ENCODE measurements at regions not wholly inside any gene's neighbourhood (a gene's known extent, or its start where the extent isn't known, plus 50 kb on each side); places are given as distances from the start of the nearest gene placed in this dataset.
"Not testable (repeated sequence)": the region's sequence is repeated elsewhere in the genome, so short reads cannot be mapped to it uniquely, and the experiment has no call there.

- DNase-seq: no peak
These were observed 241.4 kb upstream of the ACVR2A start for GRCh38 chr2:147603447-147603846.

GRCh38 chr2:147600646-147601045, 244.2 kb upstream of the ACVR2A start:
- no peak for DNase-seq

GRCh38 chr2:147600223-147600622, 244.6 kb upstream of the ACVR2A start:
- no peak for DNase-seq

- no peak for DNase-seq
These were observed 249.6 kb upstream of the ACVR2A start for GRCh38 chr2:147595200-147595599.

GRCh38 chr2:147594038-147594437, 250.8 kb upstream of the ACVR2A start:
- no peak for DNase-seq

GRCh38 chr2:147592784-147593183, 252.0 kb upstream of the ACVR2A start:
- not testable (repeated sequence) for DNase-seq

GRCh38 chr2:147589127-147589526, 255.7 kb upstream of the ACVR2A start:
- no peak for DNase-seq

GRCh38 chr2:147588191-147588590, 256.6 kb upstream of the ACVR2A start:
- no peak for DNase-seq

GRCh38 chr2:147578529-147578928, 266.3 kb upstream of the ACVR2A start:
- DNase-seq: no peak

GRCh38 chr2:147577998-147578380, 266.8 kb upstream of the ACVR2A start:
- no peak for DNase-seq

- DNase-seq: no peak
These were observed 267.4 kb upstream of the ACVR2A start for GRCh38 chr2:147577323-147577997.

- no peak for DNase-seq
These were observed 269.7 kb upstream of the ACVR2A start for GRCh38 chr2:147575106-147575505.

- no peak for DNase-seq
These were observed 272.2 kb upstream of the ACVR2A start for GRCh38 chr2:147572622-147573021.

GRCh38 chr2:147569426-147569825, 275.4 kb upstream of the ACVR2A start:
- DNase-seq: no peak

GRCh38 chr2:147568109-147568508, 276.7 kb upstream of the ACVR2A start:
- no peak for DNase-seq

- DNase-seq: no peak
These were observed 277.7 kb upstream of the ACVR2A start for GRCh38 chr2:147567136-147567535.

- DNase-seq: no peak
These were observed 283.9 kb upstream of the ACVR2A start for GRCh38 chr2:147560810-147561535.

- DNase-seq: no peak
These were observed 285.6 kb upstream of the ACVR2A start for GRCh38 chr2:147559070-147559725.

GRCh38 chr2:147558620-147559019, 286.2 kb upstream of the ACVR2A start:
- DNase-seq: no peak

- DNase-seq: no peak
These were observed 290.2 kb upstream of the ACVR2A start for GRCh38 chr2:147554521-147555107.

- no peak for DNase-seq
These were observed 291.0 kb upstream of the ACVR2A start for GRCh38 chr2:147553775-147554271.

- DNase-seq: no peak
These were observed 293.7 kb upstream of the ACVR2A start for GRCh38 chr2:147550995-147551731.

- no peak for DNase-seq
These were observed 295.8 kb upstream of the ACVR2A start for GRCh38 chr2:147549054-147549453.

Data from stimulated activated naive CD4-positive, alpha-beta T cell (primary cell).